Left lung (tissue), 4 donors: ENCODE measurements at regions not wholly inside any gene's neighbourhood (a gene's known extent, or its start where the extent isn't known, plus 50 kb on each side); places are given as distances from the start of the nearest gene placed in this dataset.

Source experiments
- ATAC-seq: fragments of 200-7000 bp; cut with Tn5 transposase; one replicate; pipeline ENCODE4 v1.9.1; 2020; ENCODE audit warnings: moderate library complexity
- DNase-seq, 4 donors: peaks; one replicate each; pipeline ENCODE4 v3.0.0-alpha.2; 2013 to 2020
- H3K27ac ChIP-seq, 2 donors: fragments of 200-600 bp; sonication (generic) in 1 of 2; one replicate each; pipeline versions ENCODE4 v1.5.0 to v1.8.0; 2020 to 2021
- H3K27me3 ChIP-seq, 2 donors: fragments of 200-600 bp; sonication (generic) in 1 of 2; one replicate each; pipeline versions ENCODE4 v1.5.0 to v1.8.0; 2020 to 2021
- H3K36me3 ChIP-seq, 2 donors: fragments of 200-600 bp; sonication (generic) in 1 of 2; one replicate each; pipeline versions ENCODE4 v1.5.0 to v1.8.0; 2020 to 2021
- H3K4me1 ChIP-seq, 2 donors: fragments of 200-600 bp; one replicate each; pipeline ENCODE4 v1.8.0; 2021
- H3K4me3 ChIP-seq, 2 donors: fragments of 200-600 bp; sonication (generic) in 1 of 2; one replicate each; pipeline versions ENCODE4 v1.5.0 to v1.8.0; 2020 to 2021; ENCODE audit warnings: mild to moderate bottlenecking in 1 of 2
- H3K9me3 ChIP-seq, 2 donors: fragments of 200-600 bp; sonication (generic) in 1 of 2; one replicate each; pipeline versions ENCODE4 v1.5.0 to v1.8.0; 2020 to 2021
- CTCF ChIP-seq, 2 donors: fragments of 200-600 bp; sonication (generic) in 1 of 2; IDR thresholded peaks; one replicate each; pipeline versions ENCODE4 v1.5.0 to v1.8.0; 2021; ENCODE audit warnings: antibody characterized with exemption in 2 of 2
- intact Hi-C, 2 donors: fragments of 100-400 bp; cut with DNase I; formaldehyde crosslinking; loops; one replicate each; pipeline versions ENCODE4 v1.11.2 to v1.14.2; 2022
- donor health status: DM: no; HTN: yes; CAD: no.
- donor health status: DM: no; HTN: no; CAD: no.

DNA sequence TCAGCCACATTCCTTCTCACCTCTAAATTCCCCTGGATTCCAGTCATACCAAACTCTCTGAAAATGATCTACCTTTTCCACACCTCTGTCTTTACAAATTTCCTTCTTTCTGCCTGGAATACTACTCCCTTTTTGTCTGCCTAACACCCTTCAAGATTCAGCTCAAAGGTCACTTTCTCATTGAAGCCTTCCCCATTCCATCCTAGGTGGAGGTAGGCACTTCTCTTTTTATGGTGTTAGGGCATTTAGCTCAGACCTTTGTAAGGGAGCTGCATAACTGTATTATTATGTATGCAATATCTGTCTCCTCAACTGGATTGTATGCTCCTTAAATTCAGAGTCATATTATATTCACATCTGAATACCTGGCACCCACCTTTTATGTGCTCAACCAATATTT is 137.7 kb downstream of the RCHY1 start:
- no peak overlapping the region for H3K27ac ChIP-seq
- intact Hi-C loops = no loop called here
- no peak for TF ChIP-seq CTCF (IDR thresholded peaks at IDR 0.05)
- H3K36me3 ChIP-seq = no peaks in the 10 kb centered on the region
- peaks cover 0 to 8% of the 10 kb centered on the region in 2 donors for H3K9me3 ChIP-seq
- ATAC-seq (no peak), DNase-seq (no peak)
- H3K4me3 ChIP-seq = no peak overlapping the region
- H3K4me1 ChIP-seq = no peaks in the 10 kb centered on the region
- H3K27me3 ChIP-seq = no peaks in the 10 kb centered on the region

- DNase-seq (no peak), ATAC-seq (no peak)
- H3K9me3 ChIP-seq = no peaks in the 10 kb centered on the region
- no peak overlapping the region for H3K27ac ChIP-seq
- H3K4me3 ChIP-seq = no peak overlapping the region
- intact Hi-C loops = no loop called here
- TF ChIP-seq CTCF (IDR thresholded peaks at IDR 0.05) = no peak
- no peaks in the 10 kb centered on the region for H3K4me1 ChIP-seq
- no peaks in the 10 kb centered on the region for H3K36me3 ChIP-seq
- no peaks in the 10 kb centered on the region for H3K27me3 ChIP-seq
These were observed 142.3 kb downstream of the RCHY1 start for GRCh38 chr4:75371915-75372314.

DNA sequence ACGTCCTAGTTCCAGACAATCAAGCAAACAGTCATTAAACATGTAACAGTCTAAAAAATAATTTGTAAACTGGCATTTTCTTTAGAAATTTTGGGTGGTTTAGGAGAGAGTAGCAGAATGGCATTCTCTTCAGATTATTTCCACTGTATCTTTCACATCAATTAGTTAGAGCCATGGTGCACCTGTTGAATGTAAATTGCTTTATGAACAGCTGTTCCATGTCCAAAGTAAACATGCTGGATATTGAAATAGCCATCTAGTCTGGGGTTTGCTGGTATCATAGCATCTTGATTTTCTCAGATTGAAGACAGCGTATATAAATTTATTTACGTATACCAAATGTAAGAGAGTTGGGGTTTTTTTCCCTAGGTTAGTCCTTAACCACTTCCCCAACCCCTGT is 143.6 kb downstream of the RCHY1 start:
- intact Hi-C loops = no loop called here
- Histone ChIP-seq H3K4me1 (no peaks in the 10 kb centered on the region), H3K27me3 (no peaks in the 10 kb centered on the region), H3K36me3 (no peaks in the 10 kb centered on the region), H3K9me3 (no peaks in the 10 kb centered on the region), H3K27ac (no peak overlapping the region), H3K4me3 (no peak overlapping the region)
- no peak for DNase-seq
- no peak for ATAC-seq
- TF ChIP-seq CTCF (IDR thresholded peaks at IDR 0.05) = no peak

- DNase-seq (no peak), ATAC-seq (no peak)
- intact Hi-C loops = no loop called here
- Histone ChIP-seq H3K27ac (no peak overlapping the region), H3K36me3 (no peaks in the 10 kb centered on the region), H3K4me1 (no peaks in the 10 kb centered on the region), H3K9me3 (peaks cover 0 to 2% of the 10 kb centered on the region in 2 donors), H3K27me3 (no peaks in the 10 kb centered on the region), H3K4me3 (no peak overlapping the region)
- TF ChIP-seq CTCF (IDR thresholded peaks at IDR 0.05) = no peak
These were observed 168.8 kb downstream of the RCHY1 start for GRCh38 chr4:75345423-75345822.

- H3K9me3 ChIP-seq = peaks cover 0 to 2% of the 10 kb centered on the region in 2 donors
- ATAC-seq (no peak), DNase-seq (no peak)
- intact Hi-C loops = no loop called here
- no peak overlapping the region for H3K4me3 ChIP-seq
- no peak overlapping the region for H3K27ac ChIP-seq
- H3K36me3 ChIP-seq = no peaks in the 10 kb centered on the region
- TF ChIP-seq CTCF (IDR thresholded peaks at IDR 0.05) = no peak
- H3K27me3 ChIP-seq = no peaks in the 10 kb centered on the region
- no peaks in the 10 kb centered on the region for H3K4me1 ChIP-seq
These were observed 169.3 kb downstream of the RCHY1 start for GRCh38 chr4:75344915-75345314.
